ENCODE measurements at regions not wholly inside any gene's neighbourhood (a gene's known extent, or its start where the extent isn't known, plus 50 kb on each side); places are given as distances from the start of the nearest gene placed in this dataset.
"Not testable (repeated sequence)": the region's sequence is repeated elsewhere in the genome, so short reads cannot be mapped to it uniquely, and the experiment has no call there.

GRCh38 chr10:44292390-44293002 is 92.4 kb downstream of the CXCL12 start:
- no peaks in the 10 kb centered on the region for H3K4me1 Mint-ChIP-seq (ENCODE audit: low read depth)
- H3K4me3 Mint-ChIP-seq = no peak overlapping the region
- H3K9me3 Mint-ChIP-seq (ENCODE audit: low read depth) = no peaks in the 10 kb centered on the region
- H3K36me3 Mint-ChIP-seq = no peaks in the 10 kb centered on the region
- H3K27ac Mint-ChIP-seq = no peak overlapping the region
- H3K27me3 Mint-ChIP-seq = peaks cover 12% of the 10 kb centered on the region

DNA sequence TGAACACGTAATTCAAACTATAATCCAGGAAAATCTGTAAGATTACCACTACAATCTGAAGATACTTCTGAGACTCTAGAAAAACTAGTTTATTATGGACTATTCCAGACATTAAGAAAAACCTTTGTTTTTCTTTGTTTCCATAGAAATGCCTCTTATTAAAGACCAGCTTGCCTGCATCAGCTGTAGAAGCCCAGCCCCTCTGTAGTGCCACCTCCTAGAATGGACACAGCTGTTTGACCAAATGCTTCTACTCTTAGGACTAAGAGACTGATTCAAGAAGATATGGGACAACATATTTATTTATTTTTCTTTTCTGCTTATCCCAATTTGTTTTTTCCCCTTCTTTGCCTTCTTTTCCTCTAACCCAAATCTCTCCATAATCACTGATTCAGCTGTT is 93.8 kb downstream of the CXCL12 start:
- H3K9me3 Mint-ChIP-seq (ENCODE audit: low read depth) = no peaks in the 10 kb centered on the region
- no peak overlapping the region for H3K27ac Mint-ChIP-seq
- H3K27me3 Mint-ChIP-seq = peaks cover 10% of the 10 kb centered on the region
- H3K4me3 Mint-ChIP-seq = no peak overlapping the region
- no peaks in the 10 kb centered on the region for H3K36me3 Mint-ChIP-seq
- no peaks in the 10 kb centered on the region for H3K4me1 Mint-ChIP-seq (ENCODE audit: low read depth)

DNA sequence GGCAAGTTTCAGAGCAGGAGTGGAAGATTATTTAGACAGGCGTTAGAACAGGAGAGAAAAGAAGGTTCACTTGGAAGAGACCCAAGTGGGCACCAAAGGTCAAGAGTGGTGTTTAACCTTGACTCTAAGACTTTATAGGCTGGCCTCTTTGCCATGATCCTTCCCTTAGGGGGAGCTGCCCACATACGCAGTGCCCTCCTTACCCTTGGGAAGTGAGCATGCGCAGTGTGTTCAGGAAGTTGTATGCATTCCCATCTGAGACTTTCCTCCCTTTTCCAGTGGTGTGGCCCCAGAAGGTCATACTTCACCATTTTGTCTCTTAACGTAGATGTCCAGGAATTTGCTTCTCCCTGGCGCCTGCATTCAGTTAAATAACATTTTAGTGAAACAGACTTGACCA is 95.8 kb downstream of the CXCL12 start:
- Mint-ChIP-seq H3K27ac (no peak overlapping the region), H3K4me1 (ENCODE audit: low read depth) (no peaks in the 10 kb centered on the region), H3K27me3 (peaks cover 10% of the 10 kb centered on the region), H3K36me3 (no peaks in the 10 kb centered on the region), H3K9me3 (ENCODE audit: low read depth) (no peaks in the 10 kb centered on the region), H3K4me3 (no peak overlapping the region)

DNA sequence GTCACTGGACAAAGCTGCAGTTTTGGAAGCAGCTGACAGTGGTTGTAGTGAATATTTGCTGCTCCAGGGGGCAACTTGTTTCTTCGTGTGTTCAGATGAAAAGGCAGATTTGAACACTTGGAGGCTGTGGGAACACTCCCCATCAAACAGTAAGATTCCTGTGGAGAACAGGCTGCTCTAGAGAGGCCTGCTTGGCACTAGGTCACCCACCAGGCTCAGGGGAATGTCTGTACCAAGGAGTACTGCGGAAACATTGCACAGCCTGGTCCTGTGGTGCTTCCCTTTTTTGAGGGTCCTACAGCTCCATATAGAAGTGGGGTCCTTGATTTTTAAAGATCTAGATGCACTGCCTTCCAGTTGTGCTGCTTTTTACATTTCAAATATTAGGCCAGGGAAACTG is 97.5 kb downstream of the CXCL12 start:
- no peak overlapping the region for H3K27ac Mint-ChIP-seq
- no peaks in the 10 kb centered on the region for H3K36me3 Mint-ChIP-seq
- H3K27me3 Mint-ChIP-seq = peaks cover 10% of the 10 kb centered on the region
- H3K4me3 Mint-ChIP-seq = no peak overlapping the region
- H3K4me1 Mint-ChIP-seq (ENCODE audit: low read depth) = no peaks in the 10 kb centered on the region
- H3K9me3 Mint-ChIP-seq (ENCODE audit: low read depth) = no peaks in the 10 kb centered on the region

GRCh38 chr10:44284198-44285084 is 100.5 kb downstream of the CXCL12 start:
- H3K4me1 Mint-ChIP-seq (ENCODE audit: low read depth) = no peaks in the 10 kb centered on the region
- peaks cover 3% of the 10 kb centered on the region for H3K27me3 Mint-ChIP-seq
- no peak overlapping the region for H3K27ac Mint-ChIP-seq
- H3K9me3 Mint-ChIP-seq (ENCODE audit: low read depth) = no peaks in the 10 kb centered on the region
- no peak overlapping the region for H3K4me3 Mint-ChIP-seq
- no peaks in the 10 kb centered on the region for H3K36me3 Mint-ChIP-seq

DNA sequence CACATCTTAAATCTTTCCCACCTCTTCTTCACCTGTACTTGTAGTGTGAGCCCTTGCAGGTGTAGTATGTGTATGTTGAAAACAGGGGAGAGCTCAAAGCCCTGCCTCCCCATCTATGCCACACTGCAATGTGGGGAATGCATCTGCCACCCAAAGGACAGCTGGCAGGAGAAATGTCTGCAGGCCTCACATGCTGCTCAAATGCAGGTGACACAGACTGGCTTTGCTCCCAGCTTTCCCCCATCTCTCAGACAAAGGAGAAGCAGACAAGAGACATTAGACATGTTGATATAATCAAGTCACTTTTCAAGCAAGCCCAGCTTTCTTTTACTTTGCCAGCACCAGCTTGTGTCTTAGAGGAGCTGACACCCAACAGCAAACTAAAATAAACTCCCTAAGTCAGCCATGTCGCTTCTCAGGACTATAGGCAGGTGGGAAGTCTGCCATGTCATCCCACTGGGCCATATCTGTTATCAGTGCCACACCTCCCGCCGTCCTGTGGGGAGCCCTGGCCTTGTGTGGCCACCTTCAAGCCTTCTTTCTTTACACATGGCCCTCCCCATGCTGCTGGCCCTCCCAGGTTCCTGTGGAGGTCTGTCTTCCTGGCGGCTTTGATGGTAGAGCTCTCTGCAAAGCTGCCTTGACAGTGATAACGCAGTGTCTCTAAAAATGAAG is 102.1 kb downstream of the CXCL12 start:
- Mint-ChIP-seq H3K27me3 (no peaks in the 10 kb centered on the region), H3K4me3 (no peak overlapping the region), H3K4me1 (ENCODE audit: low read depth) (no peaks in the 10 kb centered on the region), H3K27ac (no peak overlapping the region), H3K9me3 (ENCODE audit: low read depth) (no peaks in the 10 kb centered on the region), H3K36me3 (no peaks in the 10 kb centered on the region)

- Mint-ChIP-seq H3K4me1 (ENCODE audit: low read depth) (no peaks in the 10 kb centered on the region), H3K36me3 (no peaks in the 10 kb centered on the region), H3K9me3 (ENCODE audit: low read depth) (no peaks in the 10 kb centered on the region)
Measured at GRCh38 chr10:44281662-44282061, 103.2 kb downstream of the CXCL12 start.

GRCh38 chr10:44281089-44281613 is 103.7 kb downstream of the CXCL12 start:
- Mint-ChIP-seq H3K4me3 (no peak overlapping the region), H3K27me3 (no peaks in the 10 kb centered on the region), H3K9me3 (ENCODE audit: low read depth) (peaks cover 2% of the 10 kb centered on the region), H3K36me3 (no peaks in the 10 kb centered on the region), H3K27ac (no peak overlapping the region), H3K4me1 (ENCODE audit: low read depth) (no peaks in the 10 kb centered on the region)

More at GRCh38 chr10:44281662-44282061, 103.2 kb downstream of the CXCL12 start:
- Mint-ChIP-seq H3K27me3 (no peaks in the 10 kb centered on the region), H3K4me3 (no peak overlapping the region), H3K27ac (no peak overlapping the region)

GRCh38 chr10:44280226-44281014 is 104.5 kb downstream of the CXCL12 start:
- no peak overlapping the region for H3K4me3 Mint-ChIP-seq
- H3K27me3 Mint-ChIP-seq = no peaks in the 10 kb centered on the region
- H3K4me1 Mint-ChIP-seq (ENCODE audit: low read depth) = no peaks in the 10 kb centered on the region
- H3K9me3 Mint-ChIP-seq (ENCODE audit: low read depth) = peaks cover 4% of the 10 kb centered on the region
- H3K27ac Mint-ChIP-seq = no peak overlapping the region
- no peaks in the 10 kb centered on the region for H3K36me3 Mint-ChIP-seq

DNA sequence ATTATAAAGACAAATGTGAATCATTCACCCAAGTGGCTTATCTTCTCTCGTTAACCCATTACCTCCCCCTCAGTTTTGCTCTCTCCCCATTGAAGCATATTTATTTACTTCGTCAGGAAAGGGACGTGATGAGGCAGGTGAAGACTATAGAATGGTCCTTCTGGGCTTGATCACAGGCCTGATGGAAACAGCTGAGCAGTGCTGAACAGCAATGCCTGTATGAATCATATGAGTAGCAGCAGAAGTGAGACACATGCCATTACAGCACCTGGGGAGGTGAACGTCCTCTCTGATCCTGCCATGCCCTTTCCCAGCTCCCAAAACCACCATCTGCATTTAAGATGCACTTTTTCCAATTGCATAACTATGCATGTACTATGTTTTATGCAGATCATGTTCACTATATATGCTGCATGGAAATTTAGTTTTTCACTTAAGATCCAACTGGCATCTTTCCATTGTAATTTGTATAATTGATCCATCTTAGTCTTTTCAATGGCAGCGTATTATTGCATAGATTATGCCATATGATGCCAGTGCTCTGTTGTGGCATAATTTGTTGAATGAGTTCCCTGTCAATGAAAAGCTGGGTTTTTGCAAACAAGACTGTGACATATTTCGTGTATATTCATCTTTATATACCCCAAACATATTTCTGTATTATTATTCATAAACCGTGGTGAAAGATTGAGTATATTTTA is 105.3 kb downstream of the CXCL12 start:
- no peak overlapping the region for H3K4me3 Mint-ChIP-seq
- H3K9me3 Mint-ChIP-seq (ENCODE audit: low read depth) = peaks cover 4% of the 10 kb centered on the region
- no peaks in the 10 kb centered on the region for H3K27me3 Mint-ChIP-seq
- no peaks in the 10 kb centered on the region for H3K4me1 Mint-ChIP-seq (ENCODE audit: low read depth)
- H3K36me3 Mint-ChIP-seq = no peaks in the 10 kb centered on the region
- H3K27ac Mint-ChIP-seq = no peak overlapping the region

DNA sequence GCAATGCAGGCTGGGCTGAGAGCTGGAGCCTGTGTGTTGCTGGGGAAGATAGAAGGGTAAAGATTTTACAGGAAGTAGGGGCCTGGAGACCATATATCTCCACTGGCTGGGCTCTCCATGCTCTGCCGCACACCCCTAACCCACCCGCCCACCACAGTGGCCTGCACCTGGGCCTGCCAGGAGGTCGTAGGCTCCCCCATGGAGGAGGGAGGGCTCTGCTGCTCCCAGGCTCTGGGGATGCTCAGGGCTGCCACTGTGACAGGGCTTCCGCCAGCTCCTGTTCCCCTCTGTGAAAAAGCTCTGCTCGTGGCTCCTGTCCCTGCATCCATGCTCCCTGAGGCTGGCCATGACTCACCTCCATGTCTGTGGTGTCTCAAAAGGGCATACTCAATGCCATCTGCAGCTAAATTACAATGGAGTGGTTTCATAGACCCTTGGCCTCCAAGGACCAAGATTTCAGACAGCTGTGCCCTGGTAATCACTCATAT is 106.0 kb downstream of the CXCL12 start:
- Mint-ChIP-seq H3K4me1 (ENCODE audit: low read depth) (no peaks in the 10 kb centered on the region), H3K4me3 (no peak overlapping the region), H3K27ac (no peak overlapping the region), H3K9me3 (ENCODE audit: low read depth) (peaks cover 4% of the 10 kb centered on the region), H3K36me3 (no peaks in the 10 kb centered on the region), H3K27me3 (no peaks in the 10 kb centered on the region)

DNA sequence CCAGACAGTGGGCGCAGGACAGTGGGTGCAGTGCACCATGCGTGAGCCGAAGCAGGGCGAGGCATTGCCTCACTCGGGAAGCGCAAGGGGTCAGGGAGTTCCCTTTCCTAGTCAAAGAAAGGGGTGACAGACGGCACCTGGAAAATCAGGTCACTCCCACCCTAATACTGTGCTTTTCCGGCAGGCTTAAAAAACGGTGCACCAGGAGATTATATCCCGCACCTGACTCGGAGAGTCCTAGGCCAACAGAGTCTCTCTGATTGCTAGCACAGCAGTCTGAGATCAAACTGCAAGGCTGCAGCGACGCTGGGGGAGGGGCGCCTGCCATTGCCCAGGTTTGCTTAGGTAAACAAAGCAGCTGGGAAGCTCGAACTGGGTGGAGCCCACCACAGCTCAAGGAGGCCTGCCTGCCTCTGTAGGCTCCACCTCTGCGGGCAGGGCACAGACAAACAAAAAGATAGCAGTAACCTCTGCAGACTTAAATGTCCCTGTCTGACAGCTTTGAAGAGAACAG is 116.4 kb downstream of the CXCL12 start:
- not testable (repeated sequence) for H3K27ac Mint-ChIP-seq, H3K36me3 Mint-ChIP-seq

DNA sequence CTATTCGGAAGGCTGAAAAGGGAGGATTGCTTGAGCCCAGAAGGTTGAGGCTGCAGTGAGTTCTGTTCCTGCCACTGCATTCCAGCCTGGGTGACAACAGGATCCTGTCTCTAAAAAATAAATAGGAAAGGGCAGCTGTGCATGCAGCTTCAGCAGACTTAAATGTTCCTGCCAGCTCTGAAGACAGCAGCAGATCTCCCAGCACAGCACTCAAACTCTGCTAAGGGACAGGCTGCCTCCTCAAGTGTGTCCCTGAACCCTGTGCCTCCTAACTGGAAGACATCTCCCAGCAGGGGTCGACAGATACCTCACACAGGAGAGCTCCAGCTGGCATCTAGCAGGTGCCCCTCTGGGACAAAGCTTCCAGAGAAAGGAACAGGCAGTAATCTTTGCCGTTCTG is 117.9 kb downstream of the CXCL12 start:
- H3K36me3 Mint-ChIP-seq = peaks cover 6% of the 10 kb centered on the region
- no peak overlapping the region for H3K27ac Mint-ChIP-seq
- H3K9me3 Mint-ChIP-seq (ENCODE audit: low read depth) = peaks cover 6% of the 10 kb centered on the region
- no peak overlapping the region for H3K4me3 Mint-ChIP-seq
- H3K27me3 Mint-ChIP-seq = peaks cover 8% of the 10 kb centered on the region
- H3K4me1 Mint-ChIP-seq (ENCODE audit: low read depth) = no peaks in the 10 kb centered on the region

More for the DNA sequence above, 116.4 kb downstream of the CXCL12 start:
- H3K27me3 Mint-ChIP-seq; H3K4me1 Mint-ChIP-seq (ENCODE audit: low read depth); H3K4me3 Mint-ChIP-seq; H3K9me3 Mint-ChIP-seq (ENCODE audit: low read depth): not testable (repeated sequence)

DNA sequence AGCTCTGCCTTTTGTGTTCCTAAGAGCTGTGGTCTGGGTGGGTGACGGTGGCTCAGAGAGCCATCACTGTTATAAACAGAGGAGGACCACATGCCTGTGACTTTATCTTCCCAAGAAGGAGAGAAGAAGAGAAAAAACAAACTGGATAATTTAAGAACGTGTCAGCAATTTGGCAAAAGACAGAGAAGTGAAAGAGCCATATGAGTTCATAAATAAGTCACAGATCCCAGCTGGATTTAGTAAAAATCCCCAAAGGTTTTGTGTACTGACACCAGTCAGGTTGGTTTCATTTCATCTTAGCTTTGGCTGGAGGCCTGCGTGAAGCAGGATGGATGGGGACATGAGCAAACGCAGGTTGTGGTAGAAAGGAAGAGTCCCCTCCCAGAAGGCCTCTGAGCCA is 120.7 kb downstream of the CXCL12 start:
- peaks cover 8% of the 10 kb centered on the region for H3K27me3 Mint-ChIP-seq
- H3K9me3 Mint-ChIP-seq (ENCODE audit: low read depth) = peaks cover 6% of the 10 kb centered on the region

More for the DNA sequence above, 120.7 kb downstream of the CXCL12 start:
- Mint-ChIP-seq H3K36me3 (peaks cover 6% of the 10 kb centered on the region), H3K27ac (no peak overlapping the region), H3K4me1 (ENCODE audit: low read depth) (no peaks in the 10 kb centered on the region), H3K4me3 (no peak overlapping the region)

Data from activated naive CD8-positive, alpha-beta T cell (primary cell).